Loucy (cell line): ENCODE measurements at regions not wholly inside any gene's neighbourhood (a gene's known extent, or its start where the extent isn't known, plus 50 kb on each side); places are given as distances from the start of the nearest gene placed in this dataset.

Experiments
- EZH2phosphoT487 ChIP-seq: fragments of 200-600 bp; IDR thresholded peaks from 2 replicates; pipeline ENCODE4 v1.6.1; 2018; ENCODE audit warnings: antibody characterized with exemption, mild to moderate bottlenecking, moderate library complexity, borderline replicate concordance
- TF ChIP-seq, protein P1 (sequence below): fragments of 200-600 bp; sonication (generic); conservative IDR thresholded peaks from 2 replicates; pipeline ENCODE4 v1.5.1; 2014; ENCODE audit warnings: mild to moderate bottlenecking, antibody characterized with exemption, low read length

GRCh38 chr4:174586651-174587050, 64.4 kb upstream of the HPGD start:
- TF ChIP-seq, protein P1, sequence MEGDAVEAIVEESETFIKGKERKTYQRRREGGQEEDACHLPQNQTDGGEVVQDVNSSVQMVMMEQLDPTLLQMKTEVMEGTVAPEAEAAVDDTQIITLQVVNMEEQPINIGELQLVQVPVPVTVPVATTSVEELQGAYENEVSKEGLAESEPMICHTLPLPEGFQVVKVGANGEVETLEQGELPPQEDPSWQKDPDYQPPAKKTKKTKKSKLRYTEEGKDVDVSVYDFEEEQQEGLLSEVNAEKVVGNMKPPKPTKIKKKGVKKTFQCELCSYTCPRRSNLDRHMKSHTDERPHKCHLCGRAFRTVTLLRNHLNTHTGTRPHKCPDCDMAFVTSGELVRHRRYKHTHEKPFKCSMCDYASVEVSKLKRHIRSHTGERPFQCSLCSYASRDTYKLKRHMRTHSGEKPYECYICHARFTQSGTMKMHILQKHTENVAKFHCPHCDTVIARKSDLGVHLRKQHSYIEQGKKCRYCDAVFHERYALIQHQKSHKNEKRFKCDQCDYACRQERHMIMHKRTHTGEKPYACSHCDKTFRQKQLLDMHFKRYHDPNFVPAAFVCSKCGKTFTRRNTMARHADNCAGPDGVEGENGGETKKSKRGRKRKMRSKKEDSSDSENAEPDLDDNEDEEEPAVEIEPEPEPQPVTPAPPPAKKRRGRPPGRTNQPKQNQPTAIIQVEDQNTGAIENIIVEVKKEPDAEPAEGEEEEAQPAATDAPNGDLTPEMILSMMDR, result no peak
- no peak for TF ChIP-seq EZH2phosphoT487
